Cardiac muscle cell (in vitro differentiated cells and primary cell): ENCODE measurements at regions not wholly inside any gene's neighbourhood (a gene's known extent, or its start where the extent isn't known, plus 50 kb on each side); places are given as distances from the start of the nearest gene placed in this dataset.

ENCODE experiments used
- DNase-seq, 2 donors: peaks; one replicate each; pipeline versions ENCODE4 v3.0.0 to v3.0.0-alpha.2; 2010 to 2017; ENCODE audit warnings: low read depth in 1 of 2, low spot score in 1 of 2
- H3K27ac ChIP-seq: fragments of 200-600 bp; sonication (generic); 2 replicates; pipeline ENCODE4 v1.5.1; 2016
- H3K27me3 ChIP-seq: fragments of 200-600 bp; sonication (generic); 2 replicates; pipeline ENCODE4 v1.6.0; 2016; ENCODE audit warnings: control low read depth
- H3K36me3 ChIP-seq: fragments of 200-600 bp; sonication (generic); 2 replicates; pipeline ENCODE4 v1.5.1; 2016; ENCODE audit warnings: control low read depth
- H3K4me1 ChIP-seq: fragments of 200-600 bp; sonication (generic); 2 replicates; pipeline ENCODE4 v1.8.1; 2017; ENCODE audit warnings: low read depth, mild to moderate bottlenecking, mixed run types
- H3K4me3 ChIP-seq: fragments of 200-600 bp; sonication (generic); 2 replicates; pipeline ENCODE4 v1.5.1; 2016; ENCODE audit warnings: mild to moderate bottlenecking
- H3K9me3 ChIP-seq: fragments of 200-600 bp; sonication (generic); 2 replicates; pipeline ENCODE4 v1.5.1; 2017; ENCODE audit warnings: low read depth, mild to moderate bottlenecking, control low read depth
- TF ChIP-seq, protein P1 (sequence below): IDR thresholded peaks from 2 replicates; pipeline ENCODE4 v1.5.1; 2012; ENCODE audit warnings: low read depth, mild to moderate bottlenecking, low read length

DNA sequence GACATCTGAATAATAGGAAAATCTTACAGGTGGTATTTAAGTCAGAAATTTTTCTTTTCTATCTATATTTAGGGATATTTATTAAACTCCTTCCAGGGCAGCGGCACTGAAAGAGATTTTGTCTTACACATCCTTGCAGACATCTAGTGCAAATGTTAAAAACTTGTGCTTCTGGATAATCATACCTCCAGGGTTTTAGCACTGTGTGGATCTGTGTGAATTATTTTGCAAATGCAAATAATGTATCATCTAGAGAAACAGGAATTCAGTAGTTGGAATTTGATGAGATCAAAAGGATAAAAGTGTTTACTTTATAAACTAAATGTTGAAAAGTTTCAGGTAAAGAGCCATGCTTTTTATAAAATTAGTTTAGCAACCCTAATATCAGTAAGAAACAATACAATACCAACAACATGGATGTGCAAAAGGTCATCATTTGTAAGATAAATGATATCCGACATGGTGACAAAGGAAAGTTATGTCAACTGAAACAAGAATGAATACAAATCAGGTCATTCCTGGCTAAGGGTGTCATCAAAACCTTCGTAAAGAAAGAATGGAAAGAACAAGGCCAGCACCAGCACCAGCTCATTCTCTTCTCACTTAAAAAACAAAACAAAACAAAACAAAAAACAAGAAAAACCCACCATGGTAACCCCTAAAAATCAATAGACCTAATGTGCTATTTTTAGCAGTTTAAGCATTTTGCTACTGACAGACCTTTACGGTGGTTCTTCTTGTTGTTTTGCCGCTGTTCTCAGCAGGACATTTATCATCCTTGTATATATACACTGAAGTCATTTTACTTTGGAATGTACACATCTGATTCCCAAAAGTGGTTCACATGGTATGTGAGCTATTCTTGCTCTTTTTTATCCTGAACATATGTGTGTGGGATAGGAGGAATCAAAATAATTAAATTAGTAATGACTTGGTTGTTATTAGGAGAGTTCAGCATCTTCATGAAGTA is 219.7 kb upstream of the NDST3 start:
- Histone ChIP-seq H3K4me3 (no peak overlapping the region), H3K4me1 (peaks cover 19% of the 10 kb centered on the region), H3K27me3 (no peaks in the 10 kb centered on the region), H3K9me3 (no peaks in the 10 kb centered on the region), H3K36me3 (no peaks in the 10 kb centered on the region), H3K27ac (no peak overlapping the region)
- no peak for DNase-seq
- TF ChIP-seq, protein P1, sequence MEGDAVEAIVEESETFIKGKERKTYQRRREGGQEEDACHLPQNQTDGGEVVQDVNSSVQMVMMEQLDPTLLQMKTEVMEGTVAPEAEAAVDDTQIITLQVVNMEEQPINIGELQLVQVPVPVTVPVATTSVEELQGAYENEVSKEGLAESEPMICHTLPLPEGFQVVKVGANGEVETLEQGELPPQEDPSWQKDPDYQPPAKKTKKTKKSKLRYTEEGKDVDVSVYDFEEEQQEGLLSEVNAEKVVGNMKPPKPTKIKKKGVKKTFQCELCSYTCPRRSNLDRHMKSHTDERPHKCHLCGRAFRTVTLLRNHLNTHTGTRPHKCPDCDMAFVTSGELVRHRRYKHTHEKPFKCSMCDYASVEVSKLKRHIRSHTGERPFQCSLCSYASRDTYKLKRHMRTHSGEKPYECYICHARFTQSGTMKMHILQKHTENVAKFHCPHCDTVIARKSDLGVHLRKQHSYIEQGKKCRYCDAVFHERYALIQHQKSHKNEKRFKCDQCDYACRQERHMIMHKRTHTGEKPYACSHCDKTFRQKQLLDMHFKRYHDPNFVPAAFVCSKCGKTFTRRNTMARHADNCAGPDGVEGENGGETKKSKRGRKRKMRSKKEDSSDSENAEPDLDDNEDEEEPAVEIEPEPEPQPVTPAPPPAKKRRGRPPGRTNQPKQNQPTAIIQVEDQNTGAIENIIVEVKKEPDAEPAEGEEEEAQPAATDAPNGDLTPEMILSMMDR, result no peak

DNA sequence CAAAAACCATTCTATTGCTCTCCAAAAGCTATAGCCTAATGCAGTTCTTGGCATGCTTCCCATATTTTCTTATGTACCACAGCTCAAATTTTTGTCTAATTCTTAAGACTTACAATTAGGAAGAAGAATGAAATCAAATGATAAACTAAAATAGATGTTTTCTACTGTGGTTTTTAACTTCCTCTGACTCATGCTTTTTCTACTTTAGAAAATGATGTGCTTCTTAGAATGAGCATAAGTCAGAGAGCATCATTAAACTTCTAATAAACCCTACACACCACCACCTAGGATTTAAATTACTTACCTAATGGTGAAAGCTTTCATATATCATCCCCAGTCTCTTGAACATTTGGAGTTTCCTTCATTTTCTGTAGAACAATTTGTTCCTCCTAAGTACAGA is 217.0 kb upstream of the NDST3 start:
- Histone ChIP-seq H3K27ac (no peak overlapping the region), H3K9me3 (no peaks in the 10 kb centered on the region), H3K27me3 (no peaks in the 10 kb centered on the region), H3K4me1 (peaks cover 19% of the 10 kb centered on the region), H3K36me3 (no peaks in the 10 kb centered on the region), H3K4me3 (no peak overlapping the region)
- no peak for DNase-seq
- TF ChIP-seq, protein P1, result no peak

DNA sequence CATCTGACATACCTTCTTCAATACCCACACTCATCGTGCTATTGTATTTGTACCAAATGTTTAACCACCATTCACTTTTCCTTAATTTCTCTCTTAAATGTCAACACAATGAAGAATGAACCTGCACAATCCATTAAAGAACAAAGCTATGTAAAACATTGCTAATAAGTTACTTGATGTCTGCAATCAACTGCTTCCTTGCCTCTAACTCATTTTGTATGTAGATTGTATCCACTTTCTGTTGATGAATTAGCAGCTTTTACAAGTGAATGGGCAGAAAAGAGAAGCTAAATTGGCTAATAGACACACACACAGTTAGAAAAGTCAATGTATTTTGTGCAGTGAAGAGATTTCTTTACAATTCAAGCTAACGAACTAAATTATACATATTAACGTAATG is 212.5 kb upstream of the NDST3 start:
- H3K4me3 ChIP-seq, result no peak overlapping the region
- no peaks in the 10 kb centered on the region for H3K9me3 ChIP-seq
- H3K36me3 ChIP-seq, result no peaks in the 10 kb centered on the region
- DNase-seq, result no peak
- H3K27me3 ChIP-seq, result no peaks in the 10 kb centered on the region
- TF ChIP-seq, protein P1, result no peak
- H3K27ac ChIP-seq, result no peak overlapping the region
- no peaks in the 10 kb centered on the region for H3K4me1 ChIP-seq

DNA sequence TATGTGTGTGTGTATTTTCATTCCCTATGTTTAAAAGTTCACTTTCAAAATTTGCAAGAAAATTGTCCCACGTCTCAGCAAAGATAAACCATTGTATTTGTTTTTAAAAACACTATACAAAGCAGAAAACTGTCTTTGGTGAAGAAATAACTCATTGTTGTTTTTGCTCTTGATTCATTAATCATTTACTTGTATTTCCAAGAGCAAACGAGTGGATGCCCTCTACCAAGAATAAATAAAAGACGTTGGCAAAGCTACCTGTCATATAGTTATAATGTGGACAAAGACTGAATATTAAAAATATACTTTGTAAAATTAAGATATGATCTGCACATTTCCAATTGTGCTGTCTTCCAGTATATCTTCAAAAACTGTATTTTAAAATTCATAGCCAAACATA is 210.9 kb upstream of the NDST3 start:
- no peaks in the 10 kb centered on the region for H3K4me1 ChIP-seq
- DNase-seq, result no peak
- H3K9me3 ChIP-seq, result no peaks in the 10 kb centered on the region
- no peak overlapping the region for H3K27ac ChIP-seq
- H3K27me3 ChIP-seq, result no peaks in the 10 kb centered on the region
- H3K4me3 ChIP-seq, result no peak overlapping the region
- H3K36me3 ChIP-seq, result no peaks in the 10 kb centered on the region
- TF ChIP-seq, protein P1, result no peak

DNA sequence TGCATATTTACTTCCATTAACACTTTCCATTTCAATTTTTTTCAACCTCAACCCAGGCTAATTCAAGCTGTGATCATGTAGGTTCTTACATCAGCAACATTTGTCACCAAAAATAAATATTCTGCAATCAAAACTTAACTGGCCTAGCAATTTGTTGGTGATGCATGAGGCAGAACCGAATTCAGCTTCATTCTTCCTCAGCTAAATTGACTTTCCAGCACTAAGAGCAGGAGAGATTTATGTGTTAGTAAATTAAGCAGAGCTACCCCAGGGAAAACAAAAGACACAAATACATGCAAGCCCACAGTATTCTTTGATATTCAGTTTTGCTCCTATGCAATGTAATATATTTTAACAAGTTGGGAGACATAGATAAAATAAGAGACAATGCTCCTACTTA is 208.7 kb upstream of the NDST3 start:
- Histone ChIP-seq H3K27me3 (no peaks in the 10 kb centered on the region), H3K27ac (no peak overlapping the region), H3K4me3 (no peak overlapping the region), H3K9me3 (no peaks in the 10 kb centered on the region), H3K36me3 (no peaks in the 10 kb centered on the region), H3K4me1 (no peaks in the 10 kb centered on the region)
- TF ChIP-seq, protein P1, result no peak
- DNase-seq, result no peak
